ENCODE measurements at regions not wholly inside any gene's neighbourhood (a gene's known extent, or its start where the extent isn't known, plus 50 kb on each side); places are given as distances from the start of the nearest gene placed in this dataset.

GRCh38 chr20:11447371-11448100 is 470.2 kb upstream of the BTBD3 start:
- CTCF ChIA-PET = no interaction called here
- no peak overlapping the region for H3K9ac ChIP-seq

GRCh38 chr20:11448554-11448953 is 469.1 kb upstream of the BTBD3 start:
- no peak for TF ChIP-seq TAF1 (IDR thresholded peaks at IDR 0.05; ENCODE audit: borderline replicate concordance, low read depth, low read length)
- no peak for TF ChIP-seq TEAD4 (IDR thresholded peaks at IDR 0.05; ENCODE audit: borderline replicate concordance, insufficient read depth)
- no peak for TF ChIP-seq CTCF (IDR thresholded peaks at IDR 0.05)
- no peak for TF ChIP-seq RXRA (IDR thresholded peaks at IDR 0.05; ENCODE audit: borderline replicate concordance, low read depth)
- no peak for TF ChIP-seq MXI1 (IDR thresholded peaks at IDR 0.05; ENCODE audit: low read depth, low read length)
- TF ChIP-seq RFX5 (IDR thresholded peaks at IDR 0.05; ENCODE audit: low read length) = no peak
- no peak for TF ChIP-seq NRF1 (IDR thresholded peaks at IDR 0.05; ENCODE audit: low read depth, low read length)
- ChIA-PET CTCF (no interaction called here), POLR2A (no interaction called here)
- Histone ChIP-seq H4K20me1 (ENCODE audit: insufficient read depth) (no peaks in the 10 kb centered on the region), H3K9me2 (no peaks in the 10 kb centered on the region), H3K4me2 (no peak overlapping the region), H3K27me3 (ENCODE audit: insufficient read depth) (no peaks in the 10 kb centered on the region), H3K4me3 (ENCODE audit: low read depth in 2 of 2, low read length in 1 of 2) (no peak overlapping the region), H3K9me3 (no peaks in the 10 kb centered on the region), H3K9ac (no peak overlapping the region), H3F3A (replicated peaks; ENCODE audit: insufficient read depth) (no peaks in the 10 kb centered on the region), H2AFZ (ENCODE audit: low read depth) (no peak overlapping the region), H3K79me2 (ENCODE audit: insufficient read depth) (no peaks in the 10 kb centered on the region), H3K27ac (ENCODE audit: low read depth in 2 of 2, low read length in 1 of 2) (no peak overlapping the region), H3K36me3 (replicated peaks in 1 of 2; ENCODE audit: control insufficient read depth in 1 of 2, insufficient read depth in 2 of 2, low read length in 1 of 2) (no peaks in the 10 kb centered on the region), H3K4me1 (ENCODE audit: control insufficient read depth in 1 of 2, insufficient read depth in 2 of 2, low read depth in 1 of 2, low read length in 1 of 2) (peaks cover 0 to 15% of the 10 kb centered on the region in 2 experiments; a peak in 1 of 4 replicates)
- DNase-seq = no peak
- whole genome bisulfite sequencing (ENCODE audit: low lambda C conversion rate) = 74% methylated on average over 4 of the region's 4 CpGs

More at GRCh38 chr20:11447371-11448100, 470.2 kb upstream of the BTBD3 start:
- H3K27ac ChIP-seq (ENCODE audit: low read depth in 2 of 2, low read length in 1 of 2) = no peak overlapping the region
- POLR2A ChIA-PET = no interaction called here
- no peaks in the 10 kb centered on the region for H3K27me3 ChIP-seq (ENCODE audit: insufficient read depth)
- WGBS (ENCODE audit: low lambda C conversion rate) = 7% methylated on average over 3 of the region's 5 CpGs
- H3K9me3 ChIP-seq = no peaks in the 10 kb centered on the region
- peaks cover 0 to 6% of the 10 kb centered on the region in 2 experiments; a peak in 1 of 4 replicates for H3K4me1 ChIP-seq (ENCODE audit: control insufficient read depth in 1 of 2, insufficient read depth in 2 of 2, low read depth in 1 of 2, low read length in 1 of 2)
- H3K79me2 ChIP-seq (ENCODE audit: insufficient read depth) = no peaks in the 10 kb centered on the region
- H4K20me1 ChIP-seq (ENCODE audit: insufficient read depth) = no peaks in the 10 kb centered on the region
- H3K4me3 ChIP-seq (ENCODE audit: low read depth in 2 of 2, low read length in 1 of 2) = no peak overlapping the region
- no peaks in the 10 kb centered on the region for H3K9me2 ChIP-seq
- no peaks in the 10 kb centered on the region for H3K36me3 ChIP-seq (replicated peaks in 1 of 2; ENCODE audit: control insufficient read depth in 1 of 2, insufficient read depth in 2 of 2, low read length in 1 of 2)
- no peak overlapping the region for H2AFZ ChIP-seq (ENCODE audit: low read depth)
- DNase-seq = no peak
- no peaks in the 10 kb centered on the region for H3F3A ChIP-seq (replicated peaks; ENCODE audit: insufficient read depth)
- no peak for TF ChIP-seq NFIC (IDR thresholded peaks at IDR 0.05; ENCODE audit: borderline replicate concordance)
- no peak for TF ChIP-seq TCF12 (IDR thresholded peaks at IDR 0.05)
- TF ChIP-seq YY1 (IDR thresholded peaks at IDR 0.05; ENCODE audit: low read depth) = no peak
- TF ChIP-seq USF1 (IDR thresholded peaks at IDR 0.05; ENCODE audit: borderline replicate concordance, low read depth) = no peak
- H3K4me2 ChIP-seq = no peak overlapping the region
